Hepatocyte (in vitro differentiated cells): ENCODE measurements at regions not wholly inside any gene's neighbourhood (a gene's known extent, or its start where the extent isn't known, plus 50 kb on each side); places are given as distances from the start of the nearest gene placed in this dataset.

Experiments used
- DNase-seq: peaks from one replicate; pipeline ENCODE4 v3.0.0-alpha.2; 2016; ENCODE audit warnings: low spot score
- H2AFZ ChIP-seq: fragments of 200-600 bp; sonication (generic); 2 replicates; pipeline ENCODE4 v1.6.0; 2016; ENCODE audit warnings: antibody characterized with exemption, mild to moderate bottlenecking
- H3K27ac ChIP-seq: fragments of 200-600 bp; sonication (generic); 2 replicates; pipeline ENCODE4 v1.5.1; 2016; ENCODE audit warnings: mild to moderate bottlenecking
- H3K27me3 ChIP-seq: fragments of 200-600 bp; sonication (generic); 2 replicates; pipeline ENCODE4 v1.6.1; 2016
- H3K36me3 ChIP-seq: fragments of 200-600 bp; sonication (generic); replicated peaks from 2 replicates; pipeline ENCODE4 v1.5.1; 2016; ENCODE audit warnings: low read depth; ENCODE audit not compliant: insufficient read depth
- H3K4me1 ChIP-seq: fragments of 200-600 bp; sonication (generic); 2 replicates; pipeline ENCODE4 v1.5.1; 2016; ENCODE audit warnings: mild to moderate bottlenecking, moderate library complexity; ENCODE audit not compliant: insufficient read depth
- H3K4me2 ChIP-seq: fragments of 200-600 bp; sonication (generic); 2 replicates; pipeline ENCODE4 v1.6.0; 2016
- H3K4me3 ChIP-seq: fragments of 200-600 bp; sonication (generic); 2 replicates; pipeline ENCODE4 v1.5.1; 2016; ENCODE audit warnings: mild to moderate bottlenecking
- H3K79me2 ChIP-seq: fragments of 200-600 bp; sonication (generic); 2 replicates; pipeline ENCODE4 v1.6.0; 2017; ENCODE audit warnings: mild to moderate bottlenecking
- H3K9me2 ChIP-seq: fragments of 200-600 bp; sonication (generic); replicated peaks from 2 replicates; pipeline ENCODE4 v1.6.0; 2017; ENCODE audit warnings: mild to moderate bottlenecking; ENCODE audit not compliant: insufficient read depth
- H3K9me3 ChIP-seq: fragments of 200-600 bp; sonication (generic); 2 replicates; pipeline ENCODE4 v1.5.1; 2016; ENCODE audit warnings: low read depth, mild to moderate bottlenecking
- H4K20me1 ChIP-seq: fragments of 200-600 bp; sonication (generic); 2 replicates; pipeline ENCODE4 v1.6.0; 2016; ENCODE audit warnings: mild to moderate bottlenecking; ENCODE audit not compliant: insufficient read depth, poor library complexity, severe bottlenecking
- EZH2 ChIP-seq: fragments of 200-600 bp; sonication (generic); IDR thresholded peaks from 2 replicates; pipeline ENCODE4 v1.6.1; 2016; ENCODE audit warnings: antibody characterized with exemption, mild to moderate bottlenecking, borderline replicate concordance
- EZH2phosphoT487 ChIP-seq: fragments of 200-600 bp; sonication (generic); IDR thresholded peaks from one replicate; pipeline ENCODE4 v1.6.1; 2018; ENCODE audit warnings: antibody characterized with exemption, mild to moderate bottlenecking, low read depth, moderate library complexity; ENCODE audit not compliant: unreplicated experiment, severe bottlenecking
- WGBS: methylation state at CpG from one replicate; pipeline ENCODE4 v1.1.6; 2016; ENCODE audit warnings: low lambda C conversion rate; ENCODE audit errors: missing lambda C conversion rate; 5-methylcytosine and 5-hydroxymethylcytosine counted together
- TF ChIP-seq, protein P1 (sequence below): fragments of 200-600 bp; sonication (generic); IDR thresholded peaks from 2 replicates; pipeline ENCODE4 v1.5.1; 2016; ENCODE audit warnings: antibody characterized with exemption, mild to moderate bottlenecking; ENCODE audit not compliant: poor library complexity

DNA sequence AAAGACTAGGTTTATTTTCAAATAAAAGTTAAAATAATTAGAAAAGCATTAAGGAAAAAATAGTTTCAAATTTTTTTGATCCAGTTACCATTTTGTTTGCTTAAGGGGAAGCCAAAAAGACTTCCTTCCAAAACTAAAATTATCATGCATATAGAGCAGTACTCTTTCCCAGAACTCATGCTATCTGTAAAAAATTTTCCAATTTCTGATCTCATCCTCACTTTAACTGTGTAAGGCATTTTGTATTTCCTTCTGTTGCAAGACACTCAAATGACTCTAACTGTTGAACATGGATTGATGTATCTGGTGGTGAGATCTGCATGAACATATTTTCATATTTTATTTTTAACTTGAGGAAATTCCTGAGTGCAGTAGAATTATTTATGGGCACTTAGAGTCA, 150.1 kb downstream of the ADAM29 start:
- H3K4me1 ChIP-seq, result no peaks in the 10 kb centered on the region
- TF ChIP-seq EZH2 (no peak), EZH2phosphoT487 (no peak)
- H2AFZ ChIP-seq, result no peak overlapping the region
- no peaks in the 10 kb centered on the region for H3K9me2 ChIP-seq
- no peaks in the 10 kb centered on the region for H4K20me1 ChIP-seq
- no peaks in the 10 kb centered on the region for H3K36me3 ChIP-seq
- H3K4me2 ChIP-seq, result no peak overlapping the region
- H3K9me3 ChIP-seq, result no peaks in the 10 kb centered on the region
- no peak overlapping the region for H3K4me3 ChIP-seq
- no peaks in the 10 kb centered on the region for H3K27me3 ChIP-seq
- no peak for DNase-seq
- H3K79me2 ChIP-seq, result no peaks in the 10 kb centered on the region
- H3K27ac ChIP-seq, result no peak overlapping the region

DNA sequence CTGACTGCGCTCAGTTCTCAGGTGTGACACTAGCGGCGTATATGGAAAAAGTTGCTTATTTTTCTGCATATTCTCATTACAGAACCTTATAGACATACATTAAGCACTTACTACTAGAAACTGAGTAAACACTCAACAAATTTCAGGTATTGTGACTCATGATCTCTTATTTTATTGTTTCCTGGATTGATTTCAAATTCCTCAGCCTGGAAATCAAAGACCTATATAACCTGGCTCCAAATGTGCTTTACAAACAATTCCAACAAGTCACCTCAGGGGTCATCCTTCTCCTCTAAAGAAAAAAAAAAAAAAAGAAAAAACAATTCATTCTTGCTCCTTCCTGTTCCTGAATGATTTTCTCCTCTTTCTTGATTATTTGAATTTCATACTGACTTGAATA, 152.3 kb downstream of the ADAM29 start:
- no peak for DNase-seq
- no peak overlapping the region for H3K4me2 ChIP-seq
- no peaks in the 10 kb centered on the region for H4K20me1 ChIP-seq
- no peaks in the 10 kb centered on the region for H3K27me3 ChIP-seq
- no peak overlapping the region for H3K4me3 ChIP-seq
- H3K79me2 ChIP-seq, result no peaks in the 10 kb centered on the region
- no peak overlapping the region for H2AFZ ChIP-seq
- H3K9me2 ChIP-seq, result no peaks in the 10 kb centered on the region
- H3K9me3 ChIP-seq, result no peaks in the 10 kb centered on the region
- WGBS, result 91% methylated on average over 3 of the region's 3 CpGs
- TF ChIP-seq, protein P1, sequence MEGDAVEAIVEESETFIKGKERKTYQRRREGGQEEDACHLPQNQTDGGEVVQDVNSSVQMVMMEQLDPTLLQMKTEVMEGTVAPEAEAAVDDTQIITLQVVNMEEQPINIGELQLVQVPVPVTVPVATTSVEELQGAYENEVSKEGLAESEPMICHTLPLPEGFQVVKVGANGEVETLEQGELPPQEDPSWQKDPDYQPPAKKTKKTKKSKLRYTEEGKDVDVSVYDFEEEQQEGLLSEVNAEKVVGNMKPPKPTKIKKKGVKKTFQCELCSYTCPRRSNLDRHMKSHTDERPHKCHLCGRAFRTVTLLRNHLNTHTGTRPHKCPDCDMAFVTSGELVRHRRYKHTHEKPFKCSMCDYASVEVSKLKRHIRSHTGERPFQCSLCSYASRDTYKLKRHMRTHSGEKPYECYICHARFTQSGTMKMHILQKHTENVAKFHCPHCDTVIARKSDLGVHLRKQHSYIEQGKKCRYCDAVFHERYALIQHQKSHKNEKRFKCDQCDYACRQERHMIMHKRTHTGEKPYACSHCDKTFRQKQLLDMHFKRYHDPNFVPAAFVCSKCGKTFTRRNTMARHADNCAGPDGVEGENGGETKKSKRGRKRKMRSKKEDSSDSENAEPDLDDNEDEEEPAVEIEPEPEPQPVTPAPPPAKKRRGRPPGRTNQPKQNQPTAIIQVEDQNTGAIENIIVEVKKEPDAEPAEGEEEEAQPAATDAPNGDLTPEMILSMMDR, result no peak
- TF ChIP-seq EZH2phosphoT487 (no peak), EZH2 (no peak)
- H3K27ac ChIP-seq, result no peak overlapping the region
- no peaks in the 10 kb centered on the region for H3K4me1 ChIP-seq
- no peaks in the 10 kb centered on the region for H3K36me3 ChIP-seq

DNA sequence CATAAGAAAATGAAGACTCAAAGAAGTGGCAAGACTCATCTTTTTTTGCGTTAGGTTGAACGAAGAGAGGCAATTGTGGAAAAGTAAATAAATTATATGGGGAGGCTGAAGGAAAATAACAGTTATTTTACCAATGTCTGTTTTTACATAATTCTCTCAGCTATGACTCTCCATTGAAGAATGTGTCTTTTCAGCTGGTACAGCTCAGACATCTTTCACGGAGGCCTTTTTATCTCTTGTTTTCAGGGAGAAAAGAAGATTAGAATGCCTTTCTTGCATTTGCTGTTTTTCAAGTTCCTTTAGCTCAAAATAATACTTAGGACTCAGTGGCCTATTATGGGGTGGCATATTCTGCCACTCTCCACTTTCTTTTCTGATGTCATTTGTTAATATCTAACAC, 153.0 kb downstream of the ADAM29 start:
- Histone ChIP-seq H3K4me1 (no peaks in the 10 kb centered on the region), H3K27ac (no peak overlapping the region), H3K4me2 (no peak overlapping the region), H3K36me3 (no peaks in the 10 kb centered on the region), H3K4me3 (no peak overlapping the region), H3K9me3 (no peaks in the 10 kb centered on the region), H2AFZ (no peak overlapping the region), H3K9me2 (no peaks in the 10 kb centered on the region), H3K79me2 (no peaks in the 10 kb centered on the region), H3K27me3 (no peaks in the 10 kb centered on the region), H4K20me1 (no peaks in the 10 kb centered on the region)
- WGBS, result 27% methylated on average over 3 of the region's 3 CpGs
- DNase-seq, result no peak
- TF ChIP-seq, protein P1, result no peak
- no peak for TF ChIP-seq EZH2phosphoT487
- TF ChIP-seq EZH2, result no peak

DNA sequence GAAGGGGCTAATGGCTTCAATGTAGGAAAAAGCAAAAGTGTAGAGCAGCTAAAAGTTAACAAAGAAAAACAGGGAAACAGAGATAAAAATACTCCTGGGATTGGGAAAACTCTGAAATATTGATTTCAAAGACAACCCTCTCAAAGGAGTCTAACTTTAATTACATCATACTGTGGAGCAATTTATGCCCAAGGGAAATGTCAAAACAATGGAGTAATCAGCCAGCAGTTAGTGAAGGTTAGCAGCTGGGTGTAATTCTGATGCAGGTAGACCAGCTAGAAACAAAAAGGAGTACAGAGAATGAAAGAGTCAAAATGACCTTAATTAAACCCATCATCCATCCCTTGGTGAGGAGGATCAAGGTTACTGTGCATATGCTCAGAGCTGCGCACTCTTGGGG, 169.0 kb downstream of the ADAM29 start:
- Histone ChIP-seq H3K79me2 (no peaks in the 10 kb centered on the region), H3K4me2 (no peak overlapping the region), H2AFZ (no peak overlapping the region), H3K9me3 (no peaks in the 10 kb centered on the region), H3K36me3 (no peaks in the 10 kb centered on the region), H3K27ac (no peak overlapping the region), H3K4me1 (no peaks in the 10 kb centered on the region), H3K9me2 (no peaks in the 10 kb centered on the region), H3K4me3 (no peak overlapping the region), H4K20me1 (no peaks in the 10 kb centered on the region), H3K27me3 (no peaks in the 10 kb centered on the region)
- TF ChIP-seq EZH2 (no peak), EZH2phosphoT487 (no peak)
- TF ChIP-seq, protein P1, result no peak
- DNase-seq, result no peak
- WGBS, result 92% methylated on average over 1 of the region's 1 CpG
